ENCODE measurements at regions not wholly inside any gene's neighbourhood (a gene's known extent, or its start where the extent isn't known, plus 50 kb on each side); places are given as distances from the start of the nearest gene placed in this dataset.
A peak's percentile ranks its signal among the peaks of the same experiment; 100 is the strongest.

DNA sequence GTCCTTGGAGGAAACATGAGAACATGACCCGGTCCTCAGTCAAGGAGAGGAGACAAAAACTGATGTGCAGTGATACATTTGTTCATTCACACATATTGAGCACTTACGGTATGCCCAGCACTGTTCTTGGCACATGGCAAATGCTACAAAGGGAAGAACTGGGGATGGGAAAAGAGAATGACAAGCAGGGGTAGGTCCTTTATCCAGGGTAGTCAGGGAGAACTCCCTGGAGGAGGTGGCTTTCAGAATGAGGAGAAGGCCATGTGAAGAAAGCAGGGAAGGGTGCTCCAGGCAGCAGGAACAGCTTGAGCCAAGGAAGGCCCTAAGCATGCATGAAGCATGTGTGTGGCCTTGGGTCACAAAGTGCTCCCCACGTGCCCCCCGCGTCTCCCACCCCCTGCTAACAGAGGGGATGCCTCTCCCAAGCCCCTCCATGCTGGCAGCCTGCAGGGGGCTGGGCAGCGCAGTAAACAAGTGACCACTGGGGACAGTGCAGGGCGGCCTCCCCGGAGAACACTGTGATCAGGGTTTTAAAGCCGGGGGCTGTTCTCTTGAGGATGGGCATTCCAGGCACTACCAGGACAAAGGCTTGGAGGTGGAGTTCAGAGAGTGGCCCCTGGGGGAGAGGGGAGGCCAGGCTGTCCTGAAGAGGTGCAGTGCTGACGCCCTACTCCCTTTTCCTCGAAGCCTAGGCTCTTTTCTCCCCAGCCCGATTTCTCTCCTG lies 71.0 kb downstream of the PHETA1 start (continued):
- TF ChIP-seq SMAD3 (CRISPR knock-in tag; IDR thresholded peaks at IDR 0.05; ENCODE audit: borderline replicate concordance) (no peak), GTF2I (CRISPR knock-in tag; conservative IDR thresholded peaks at IDR 0.05) (no peak), CREM (CRISPR knock-in tag; IDR thresholded peaks at IDR 0.05) (no peak)

DNA sequence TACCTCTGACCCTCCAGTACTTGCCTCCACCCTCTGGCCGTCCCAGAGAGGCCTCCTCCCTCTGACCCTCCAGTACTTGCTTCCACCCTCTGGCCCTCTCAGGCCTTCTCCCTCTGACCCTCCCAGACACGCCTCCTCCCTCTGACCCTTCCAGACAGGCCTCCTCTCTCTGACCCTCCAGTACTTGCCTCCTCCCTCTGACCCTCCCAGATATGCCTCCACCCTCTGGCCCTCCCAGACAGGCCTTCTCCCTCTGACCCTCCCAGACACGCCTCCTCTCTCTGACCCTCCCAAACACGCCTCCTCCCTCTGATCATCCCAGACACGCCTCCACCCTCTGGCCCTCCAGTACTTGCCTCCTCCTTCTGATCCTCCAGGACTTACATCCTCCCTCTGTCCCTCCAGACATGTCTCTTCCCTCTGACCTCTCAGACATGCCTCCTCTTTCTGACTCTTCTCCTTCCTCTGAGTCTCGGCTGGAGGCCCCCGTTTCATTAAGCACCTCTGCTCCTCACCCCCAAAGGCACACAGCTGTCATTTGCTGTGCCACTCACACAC lies 71.9 kb downstream of the PHETA1 start:
- H3K27me3 Mint-ChIP-seq (ENCODE audit: low read depth), result no peaks in the 10 kb centered on the region
- no peak for ATAC-seq

DNA sequence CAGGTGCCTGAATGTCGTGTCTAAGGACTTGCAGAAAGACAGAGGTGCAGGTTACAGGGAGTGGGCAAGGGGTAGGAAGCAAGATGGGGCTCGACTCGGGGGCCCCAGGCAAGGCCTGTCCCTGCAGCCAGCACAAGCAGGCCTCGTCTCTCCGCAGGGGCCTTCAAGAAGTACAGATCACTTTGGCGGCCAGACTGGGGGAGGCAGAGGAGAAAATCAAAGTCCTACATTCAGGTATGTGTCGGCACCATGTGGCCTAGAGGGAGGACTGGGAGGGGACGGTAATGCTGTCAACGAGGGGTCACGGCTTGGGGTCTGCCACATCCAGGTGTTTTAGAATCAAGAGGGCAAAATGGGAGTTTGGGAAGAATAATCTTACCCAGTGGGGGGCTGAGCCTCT lies 73.7 kb downstream of the PHETA1 start:
- ATAC-seq (no peak), DNase-seq (ENCODE audit: low spot score) (no peak)
- H3K27me3 Mint-ChIP-seq (ENCODE audit: low read depth), result no peaks in the 10 kb centered on the region
- no peak overlapping the region for H3K4me3 Mint-ChIP-seq
- POLR2A ChIA-PET, result no interaction called here
- peaks cover 8% of the 10 kb centered on the region for H3K9me3 Mint-ChIP-seq
- H3K27ac Mint-ChIP-seq, result peak overlapping the region; percentile 56; the same call in 1 of the 2 replicates
- H3K4me1 Mint-ChIP-seq, result peaks cover 9% of the 10 kb centered on the region; the same call in 1 of the 2 replicates
- CTCF ChIA-PET, result no interaction called here
- H3K36me3 Mint-ChIP-seq, result peaks cover 8% of the 10 kb centered on the region
- TF ChIP-seq, protein P1, sequence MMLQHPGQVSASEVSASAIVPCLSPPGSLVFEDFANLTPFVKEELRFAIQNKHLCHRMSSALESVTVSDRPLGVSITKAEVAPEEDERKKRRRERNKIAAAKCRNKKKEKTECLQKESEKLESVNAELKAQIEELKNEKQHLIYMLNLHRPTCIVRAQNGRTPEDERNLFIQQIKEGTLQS (CRISPR knock-in tag; conservative IDR thresholded peaks at IDR 0.05), result no peak
- TF ChIP-seq NFYB (CRISPR knock-in tag; conservative IDR thresholded peaks at IDR 0.05; ENCODE audit: low read depth) (no peak), CBFB (CRISPR knock-in tag; IDR thresholded peaks at IDR 0.05; ENCODE audit: low read depth) (no peak), SMAD3 (CRISPR knock-in tag; IDR thresholded peaks at IDR 0.05; ENCODE audit: borderline replicate concordance) (no peak)
- TF ChIP-seq, protein P2, sequence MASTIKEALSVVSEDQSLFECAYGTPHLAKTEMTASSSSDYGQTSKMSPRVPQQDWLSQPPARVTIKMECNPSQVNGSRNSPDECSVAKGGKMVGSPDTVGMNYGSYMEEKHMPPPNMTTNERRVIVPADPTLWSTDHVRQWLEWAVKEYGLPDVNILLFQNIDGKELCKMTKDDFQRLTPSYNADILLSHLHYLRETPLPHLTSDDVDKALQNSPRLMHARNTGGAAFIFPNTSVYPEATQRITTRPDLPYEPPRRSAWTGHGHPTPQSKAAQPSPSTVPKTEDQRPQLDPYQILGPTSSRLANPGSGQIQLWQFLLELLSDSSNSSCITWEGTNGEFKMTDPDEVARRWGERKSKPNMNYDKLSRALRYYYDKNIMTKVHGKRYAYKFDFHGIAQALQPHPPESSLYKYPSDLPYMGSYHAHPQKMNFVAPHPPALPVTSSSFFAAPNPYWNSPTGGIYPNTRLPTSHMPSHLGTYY (CRISPR knock-in tag; IDR thresholded peaks at IDR 0.05), result no peak
- TF ChIP-seq, protein P3, sequence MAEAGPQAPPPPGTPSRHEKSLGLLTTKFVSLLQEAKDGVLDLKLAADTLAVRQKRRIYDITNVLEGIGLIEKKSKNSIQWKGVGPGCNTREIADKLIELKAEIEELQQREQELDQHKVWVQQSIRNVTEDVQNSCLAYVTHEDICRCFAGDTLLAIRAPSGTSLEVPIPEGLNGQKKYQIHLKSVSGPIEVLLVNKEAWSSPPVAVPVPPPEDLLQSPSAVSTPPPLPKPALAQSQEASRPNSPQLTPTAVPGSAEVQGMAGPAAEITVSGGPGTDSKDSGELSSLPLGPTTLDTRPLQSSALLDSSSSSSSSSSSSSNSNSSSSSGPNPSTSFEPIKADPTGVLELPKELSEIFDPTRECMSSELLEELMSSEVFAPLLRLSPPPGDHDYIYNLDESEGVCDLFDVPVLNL (CRISPR knock-in tag; IDR thresholded peaks at IDR 0.05; ENCODE audit: borderline replicate concordance, low read depth), result no peak

More for the DNA sequence above, 71.9 kb downstream of the PHETA1 start:
- TF ChIP-seq EMX1 (CRISPR knock-in tag; IDR thresholded peaks at IDR 0.05), result no peak
- TF ChIP-seq, protein P4, sequence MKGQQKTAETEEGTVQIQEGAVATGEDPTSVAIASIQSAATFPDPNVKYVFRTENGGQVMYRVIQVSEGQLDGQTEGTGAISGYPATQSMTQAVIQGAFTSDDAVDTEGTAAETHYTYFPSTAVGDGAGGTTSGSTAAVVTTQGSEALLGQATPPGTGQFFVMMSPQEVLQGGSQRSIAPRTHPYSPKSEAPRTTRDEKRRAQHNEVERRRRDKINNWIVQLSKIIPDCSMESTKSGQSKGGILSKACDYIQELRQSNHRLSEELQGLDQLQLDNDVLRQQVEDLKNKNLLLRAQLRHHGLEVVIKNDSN (CRISPR knock-in tag; IDR thresholded peaks at IDR 0.05), result no peak
- TF ChIP-seq, protein P5, sequence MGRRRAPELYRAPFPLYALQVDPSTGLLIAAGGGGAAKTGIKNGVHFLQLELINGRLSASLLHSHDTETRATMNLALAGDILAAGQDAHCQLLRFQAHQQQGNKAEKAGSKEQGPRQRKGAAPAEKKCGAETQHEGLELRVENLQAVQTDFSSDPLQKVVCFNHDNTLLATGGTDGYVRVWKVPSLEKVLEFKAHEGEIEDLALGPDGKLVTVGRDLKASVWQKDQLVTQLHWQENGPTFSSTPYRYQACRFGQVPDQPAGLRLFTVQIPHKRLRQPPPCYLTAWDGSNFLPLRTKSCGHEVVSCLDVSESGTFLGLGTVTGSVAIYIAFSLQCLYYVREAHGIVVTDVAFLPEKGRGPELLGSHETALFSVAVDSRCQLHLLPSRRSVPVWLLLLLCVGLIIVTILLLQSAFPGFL (CRISPR knock-in tag; IDR thresholded peaks at IDR 0.05; ENCODE audit: borderline replicate concordance), result no peak
- TF ChIP-seq, protein P6, sequence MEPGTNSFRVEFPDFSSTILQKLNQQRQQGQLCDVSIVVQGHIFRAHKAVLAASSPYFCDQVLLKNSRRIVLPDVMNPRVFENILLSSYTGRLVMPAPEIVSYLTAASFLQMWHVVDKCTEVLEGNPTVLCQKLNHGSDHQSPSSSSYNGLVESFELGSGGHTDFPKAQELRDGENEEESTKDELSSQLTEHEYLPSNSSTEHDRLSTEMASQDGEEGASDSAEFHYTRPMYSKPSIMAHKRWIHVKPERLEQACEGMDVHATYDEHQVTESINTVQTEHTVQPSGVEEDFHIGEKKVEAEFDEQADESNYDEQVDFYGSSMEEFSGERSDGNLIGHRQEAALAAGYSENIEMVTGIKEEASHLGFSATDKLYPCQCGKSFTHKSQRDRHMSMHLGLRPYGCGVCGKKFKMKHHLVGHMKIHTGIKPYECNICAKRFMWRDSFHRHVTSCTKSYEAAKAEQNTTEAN (CRISPR knock-in tag; IDR thresholded peaks at IDR 0.05), result no peak
- no peak for TF ChIP-seq OVOL2 (CRISPR knock-in tag; IDR thresholded peaks at IDR 0.05; ENCODE audit: borderline replicate concordance)
- TF ChIP-seq ATF1 (CRISPR knock-in tag; IDR thresholded peaks at IDR 0.05), result no peak
- TF ChIP-seq HMGA2 (CRISPR knock-in tag; IDR thresholded peaks at IDR 0.05), result no peak
- no peak for TF ChIP-seq ETV6 (CRISPR knock-in tag; IDR thresholded peaks at IDR 0.05)
- TF ChIP-seq NR3C1 (CRISPR knock-in tag; conservative IDR thresholded peaks at IDR 0.05; ENCODE audit: low read depth), result no peak
- no peak for TF ChIP-seq TP53 (CRISPR knock-in tag; IDR thresholded peaks at IDR 0.05)
- TF ChIP-seq, protein P7, sequence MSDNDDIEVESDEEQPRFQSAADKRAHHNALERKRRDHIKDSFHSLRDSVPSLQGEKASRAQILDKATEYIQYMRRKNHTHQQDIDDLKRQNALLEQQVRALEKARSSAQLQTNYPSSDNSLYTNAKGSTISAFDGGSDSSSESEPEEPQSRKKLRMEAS (CRISPR knock-in tag; IDR thresholded peaks at IDR 0.05), result no peak
- TF ChIP-seq, protein P8, sequence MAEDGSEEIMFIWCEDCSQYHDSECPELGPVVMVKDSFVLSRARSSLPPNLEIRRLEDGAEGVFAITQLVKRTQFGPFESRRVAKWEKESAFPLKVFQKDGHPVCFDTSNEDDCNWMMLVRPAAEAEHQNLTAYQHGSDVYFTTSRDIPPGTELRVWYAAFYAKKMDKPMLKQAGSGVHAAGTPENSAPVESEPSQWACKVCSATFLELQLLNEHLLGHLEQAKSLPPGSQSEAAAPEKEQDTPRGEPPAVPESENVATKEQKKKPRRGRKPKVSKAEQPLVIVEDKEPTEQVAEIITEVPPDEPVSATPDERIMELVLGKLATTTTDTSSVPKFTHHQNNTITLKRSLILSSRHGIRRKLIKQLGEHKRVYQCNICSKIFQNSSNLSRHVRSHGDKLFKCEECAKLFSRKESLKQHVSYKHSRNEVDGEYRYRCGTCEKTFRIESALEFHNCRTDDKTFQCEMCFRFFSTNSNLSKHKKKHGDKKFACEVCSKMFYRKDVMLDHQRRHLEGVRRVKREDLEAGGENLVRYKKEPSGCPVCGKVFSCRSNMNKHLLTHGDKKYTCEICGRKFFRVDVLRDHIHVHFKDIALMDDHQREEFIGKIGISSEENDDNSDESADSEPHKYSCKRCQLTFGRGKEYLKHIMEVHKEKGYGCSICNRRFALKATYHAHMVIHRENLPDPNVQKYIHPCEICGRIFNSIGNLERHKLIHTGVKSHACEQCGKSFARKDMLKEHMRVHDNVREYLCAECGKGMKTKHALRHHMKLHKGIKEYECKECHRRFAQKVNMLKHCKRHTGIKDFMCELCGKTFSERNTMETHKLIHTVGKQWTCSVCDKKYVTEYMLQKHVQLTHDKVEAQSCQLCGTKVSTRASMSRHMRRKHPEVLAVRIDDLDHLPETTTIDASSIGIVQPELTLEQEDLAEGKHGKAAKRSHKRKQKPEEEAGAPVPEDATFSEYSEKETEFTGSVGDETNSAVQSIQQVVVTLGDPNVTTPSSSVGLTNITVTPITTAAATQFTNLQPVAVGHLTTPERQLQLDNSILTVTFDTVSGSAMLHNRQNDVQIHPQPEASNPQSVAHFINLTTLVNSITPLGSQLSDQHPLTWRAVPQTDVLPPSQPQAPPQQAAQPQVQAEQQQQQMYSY (CRISPR knock-in tag; IDR thresholded peaks at IDR 0.05), result no peak
- TF ChIP-seq GABPB1 (CRISPR knock-in tag; IDR thresholded peaks at IDR 0.05), result no peak
- no peak for TF ChIP-seq ZNF232 (CRISPR knock-in tag; IDR thresholded peaks at IDR 0.05)
- no peak for TF ChIP-seq ZNF263 (CRISPR knock-in tag; IDR thresholded peaks at IDR 0.05; ENCODE audit: low read depth)
- Mint-ChIP-seq H3K4me3 (no peak overlapping the region), H3K9me3 (peaks cover 2% of the 10 kb centered on the region), H3K36me3 (peaks cover 2% of the 10 kb centered on the region), H3K27ac (no peak overlapping the region), H3K4me1 (peaks cover 9% of the 10 kb centered on the region; the same call in 1 of the 2 replicates)
- no peak for DNase-seq (ENCODE audit: low spot score)
- ChIA-PET CTCF (no interaction called here), POLR2A (no interaction called here)
